ENCODE measurements at regions not wholly inside any gene's neighbourhood (a gene's known extent, or its start where the extent isn't known, plus 50 kb on each side); places are given as distances from the start of the nearest gene placed in this dataset.
A peak's percentile ranks its signal among the peaks of the same experiment; 100 is the strongest.

DNA sequence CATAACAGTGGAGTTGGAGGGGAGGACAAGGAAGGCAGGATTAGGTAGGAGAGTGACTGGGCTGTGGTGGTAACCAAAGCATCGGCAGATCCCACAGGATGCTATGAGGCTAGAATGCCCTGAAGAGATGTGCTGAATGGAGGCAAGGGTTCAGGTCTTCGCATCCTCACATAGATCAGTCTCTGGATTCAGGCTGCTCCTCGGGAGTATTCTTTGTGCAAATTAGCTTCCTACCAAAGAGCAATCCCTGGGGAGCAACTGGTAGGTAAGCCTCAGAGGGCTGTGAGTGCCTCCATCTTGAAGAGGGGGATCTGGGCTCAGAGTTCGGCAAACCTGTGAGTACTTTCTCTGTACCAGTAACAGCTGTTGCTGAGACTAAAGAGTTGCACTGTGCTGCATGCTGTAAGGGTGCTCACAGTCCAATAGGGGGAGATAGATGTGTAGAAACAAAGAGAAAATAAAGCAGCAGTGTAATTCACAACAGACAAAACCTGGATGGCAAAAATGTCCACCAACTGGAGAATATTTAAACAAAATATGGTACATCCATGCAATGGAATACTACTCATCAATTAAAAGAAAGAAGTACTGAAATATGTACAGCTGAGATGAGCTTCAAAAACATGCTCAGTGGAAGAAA lies 322.4 kb upstream of the DEPDC1 start:
- no peak for DNase-seq (ENCODE audit: extremely low spot score, unreplicated experiment)
- no peaks in the 10 kb centered on the region for H3K27me3 Mint-ChIP-seq

DNA sequence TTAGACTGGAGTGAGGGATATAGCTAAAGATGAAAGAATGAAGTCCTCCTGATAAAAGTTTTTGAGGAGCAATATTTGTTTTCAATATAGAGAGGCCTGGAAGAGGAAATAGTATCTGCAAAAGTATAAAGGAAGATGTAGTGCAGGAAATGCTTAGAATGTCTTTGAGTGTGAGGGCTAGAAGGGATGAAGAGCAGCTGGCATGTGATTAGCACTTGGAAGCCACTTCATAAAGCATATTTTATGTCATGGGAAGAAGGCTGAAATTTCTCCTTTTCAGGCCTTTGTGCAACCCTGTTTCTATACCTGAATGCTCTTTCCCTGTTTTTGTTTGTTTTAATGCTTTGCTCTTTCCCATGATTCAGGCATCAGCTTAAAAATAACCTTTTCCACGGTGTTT lies 323.3 kb upstream of the DEPDC1 start:
- H3K27ac Mint-ChIP-seq, result no peak overlapping the region

More for the DNA sequence above, 322.4 kb upstream of the DEPDC1 start:
- Mint-ChIP-seq H3K9me3 (no peaks in the 10 kb centered on the region), H3K4me1 (ENCODE audit: unreplicated experiment) (peaks cover 10% of the 10 kb centered on the region), H3K4me3 (no peak overlapping the region), H3K36me3 (no peaks in the 10 kb centered on the region), H3K27ac (no peak overlapping the region)
- TF ChIP-seq CTCF (conservative IDR thresholded peaks at IDR 0.05), result peak; percentile 72

GRCh38 chr1:68826836-68827235 lies 330.0 kb upstream of the DEPDC1 start:
- DNase-seq (ENCODE audit: extremely low spot score, unreplicated experiment), result no peak
- Mint-ChIP-seq H3K27me3 (no peaks in the 10 kb centered on the region), H3K9me3 (peaks cover 21% of the 10 kb centered on the region), H3K4me1 (ENCODE audit: unreplicated experiment) (no peaks in the 10 kb centered on the region), H3K27ac (no peak overlapping the region), H3K4me3 (no peak overlapping the region), H3K36me3 (no peaks in the 10 kb centered on the region)
- no peak for TF ChIP-seq CTCF (conservative IDR thresholded peaks at IDR 0.05)

More for the DNA sequence above, 323.3 kb upstream of the DEPDC1 start:
- Mint-ChIP-seq H3K9me3 (peaks cover 4% of the 10 kb centered on the region), H3K27me3 (no peaks in the 10 kb centered on the region), H3K4me3 (no peak overlapping the region), H3K36me3 (no peaks in the 10 kb centered on the region), H3K4me1 (ENCODE audit: unreplicated experiment) (peaks cover 5% of the 10 kb centered on the region)
- DNase-seq (ENCODE audit: extremely low spot score, unreplicated experiment), result no peak
- no peak for TF ChIP-seq CTCF (conservative IDR thresholded peaks at IDR 0.05)

GRCh38 chr1:68827261-68827660 lies 330.4 kb upstream of the DEPDC1 start:
- no peak for DNase-seq (ENCODE audit: extremely low spot score, unreplicated experiment)
- Mint-ChIP-seq H3K4me3 (no peak overlapping the region), H3K4me1 (ENCODE audit: unreplicated experiment) (no peaks in the 10 kb centered on the region), H3K9me3 (peaks cover 21% of the 10 kb centered on the region), H3K36me3 (no peaks in the 10 kb centered on the region), H3K27ac (no peak overlapping the region), H3K27me3 (no peaks in the 10 kb centered on the region)
- TF ChIP-seq CTCF (conservative IDR thresholded peaks at IDR 0.05), result no peak

DNA sequence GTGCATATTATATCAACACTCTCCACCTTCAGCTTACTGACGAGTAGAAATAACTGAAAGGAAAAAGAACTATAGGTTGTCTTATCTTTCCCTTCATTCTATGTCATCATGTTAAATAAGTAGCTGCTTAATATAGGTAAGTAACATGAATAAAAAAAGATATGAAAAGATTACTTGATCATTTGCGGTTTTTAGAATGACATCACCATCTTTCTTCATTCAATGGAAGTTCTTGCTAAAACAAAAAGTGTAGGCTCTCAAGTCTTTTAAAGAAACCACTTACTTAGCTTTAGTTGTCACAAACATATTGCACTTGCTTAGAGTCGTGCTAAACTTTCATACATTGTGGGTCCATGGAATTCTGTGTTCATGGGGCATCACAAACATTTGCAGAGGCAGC lies 331.1 kb upstream of the DEPDC1 start:
- H3K27me3 Mint-ChIP-seq, result no peaks in the 10 kb centered on the region
- H3K36me3 Mint-ChIP-seq, result no peaks in the 10 kb centered on the region
- H3K4me3 Mint-ChIP-seq, result no peak overlapping the region
- peaks cover 21% of the 10 kb centered on the region for H3K9me3 Mint-ChIP-seq
- no peak overlapping the region for H3K27ac Mint-ChIP-seq
- H3K4me1 Mint-ChIP-seq (ENCODE audit: unreplicated experiment), result no peaks in the 10 kb centered on the region
- DNase-seq (ENCODE audit: extremely low spot score, unreplicated experiment), result no peak
- no peak for TF ChIP-seq CTCF (conservative IDR thresholded peaks at IDR 0.05)

DNA sequence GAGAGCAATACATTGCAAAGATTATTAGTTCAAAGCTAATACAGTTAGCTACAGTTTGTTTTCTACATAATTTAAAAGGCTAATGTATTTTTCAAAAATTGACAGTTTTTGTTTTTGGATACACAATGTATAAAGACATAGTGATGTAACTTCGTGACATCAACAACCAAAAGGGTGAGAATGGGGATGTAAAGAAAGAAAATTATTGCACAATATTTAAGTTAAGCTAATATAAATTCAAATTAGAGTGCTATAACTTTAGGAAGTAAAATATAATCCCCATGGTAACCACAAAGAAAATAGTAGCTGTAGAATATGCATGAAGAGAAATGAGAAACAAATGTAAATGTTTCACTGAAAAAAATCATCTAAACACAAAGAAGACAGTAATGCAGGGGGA lies 334.4 kb upstream of the DEPDC1 start:
- Mint-ChIP-seq H3K27ac (no peak overlapping the region), H3K27me3 (no peaks in the 10 kb centered on the region), H3K9me3 (peaks cover 9% of the 10 kb centered on the region), H3K4me1 (ENCODE audit: unreplicated experiment) (no peaks in the 10 kb centered on the region), H3K4me3 (no peak overlapping the region), H3K36me3 (no peaks in the 10 kb centered on the region)
- DNase-seq (ENCODE audit: extremely low spot score, unreplicated experiment), result no peak
- TF ChIP-seq CTCF (conservative IDR thresholded peaks at IDR 0.05), result no peak
